ENCODE measurements at regions not wholly inside any gene's neighbourhood (a gene's known extent, or its start where the extent isn't known, plus 50 kb on each side); places are given as distances from the start of the nearest gene placed in this dataset.
"Not testable (repeated sequence)": the region's sequence is repeated elsewhere in the genome, so short reads cannot be mapped to it uniquely, and the experiment has no call there.

DNA sequence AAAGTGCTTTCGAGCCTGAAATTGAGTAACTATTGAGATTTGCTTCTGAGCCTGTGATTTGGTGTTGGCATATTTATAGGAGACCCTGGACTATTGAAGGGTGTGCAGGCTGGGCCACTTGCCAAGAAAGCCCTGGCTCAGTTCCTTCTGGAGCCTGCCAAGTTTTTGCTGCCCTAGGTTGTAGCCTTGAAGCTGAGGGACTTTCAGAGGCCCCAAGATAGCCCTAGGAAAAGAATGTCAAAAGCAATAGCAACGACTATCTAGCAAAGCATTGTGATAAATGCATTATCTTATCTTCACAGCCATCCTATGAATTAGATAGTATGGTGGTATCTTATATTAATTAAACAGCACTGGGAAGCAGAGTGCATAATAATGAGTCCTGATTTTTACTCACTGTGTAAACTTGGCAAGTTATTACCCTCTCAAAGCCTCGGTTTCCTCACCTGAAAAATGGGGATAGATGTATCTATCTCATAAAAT is 473.7 kb upstream of the PODXL start:
- no peak for DNase-seq (ENCODE audit: low read depth in 2 of 2)

DNA sequence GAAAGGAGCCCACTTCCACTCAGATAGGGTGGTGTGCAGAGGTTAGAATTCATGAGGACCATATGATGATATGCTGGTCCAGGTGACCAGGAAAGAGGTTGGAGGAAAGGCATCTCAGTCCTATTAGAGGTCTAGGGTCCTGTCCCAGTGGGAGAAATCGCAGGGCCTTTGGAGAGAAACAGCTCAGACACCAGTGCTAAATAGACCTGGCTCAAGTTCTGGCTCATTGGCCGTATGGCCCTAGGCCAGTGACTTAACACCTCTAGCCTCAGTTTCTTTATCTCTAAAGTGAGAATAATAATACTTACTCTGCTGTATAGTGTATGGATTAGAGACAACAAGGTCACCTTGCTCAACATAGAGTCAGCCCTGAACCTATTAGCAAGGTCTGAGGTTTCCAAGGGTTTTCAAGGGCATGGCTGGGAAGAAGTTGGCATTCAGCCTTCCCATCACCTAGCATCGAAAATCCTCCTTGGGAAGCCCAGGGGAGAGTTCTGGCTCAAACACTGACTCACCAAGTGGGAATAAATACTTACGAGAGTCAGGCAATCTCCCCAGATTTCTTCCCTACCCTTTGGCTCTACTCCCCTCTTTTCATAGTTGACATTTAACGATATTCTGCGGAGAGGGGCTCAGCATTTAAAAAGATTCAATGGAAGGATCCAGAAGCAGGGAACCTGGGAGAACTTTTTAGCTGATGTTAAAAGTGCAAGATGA is 473.1 kb upstream of the PODXL start:
- DNase-seq (ENCODE audit: low read depth in 2 of 2) = no peak

DNA sequence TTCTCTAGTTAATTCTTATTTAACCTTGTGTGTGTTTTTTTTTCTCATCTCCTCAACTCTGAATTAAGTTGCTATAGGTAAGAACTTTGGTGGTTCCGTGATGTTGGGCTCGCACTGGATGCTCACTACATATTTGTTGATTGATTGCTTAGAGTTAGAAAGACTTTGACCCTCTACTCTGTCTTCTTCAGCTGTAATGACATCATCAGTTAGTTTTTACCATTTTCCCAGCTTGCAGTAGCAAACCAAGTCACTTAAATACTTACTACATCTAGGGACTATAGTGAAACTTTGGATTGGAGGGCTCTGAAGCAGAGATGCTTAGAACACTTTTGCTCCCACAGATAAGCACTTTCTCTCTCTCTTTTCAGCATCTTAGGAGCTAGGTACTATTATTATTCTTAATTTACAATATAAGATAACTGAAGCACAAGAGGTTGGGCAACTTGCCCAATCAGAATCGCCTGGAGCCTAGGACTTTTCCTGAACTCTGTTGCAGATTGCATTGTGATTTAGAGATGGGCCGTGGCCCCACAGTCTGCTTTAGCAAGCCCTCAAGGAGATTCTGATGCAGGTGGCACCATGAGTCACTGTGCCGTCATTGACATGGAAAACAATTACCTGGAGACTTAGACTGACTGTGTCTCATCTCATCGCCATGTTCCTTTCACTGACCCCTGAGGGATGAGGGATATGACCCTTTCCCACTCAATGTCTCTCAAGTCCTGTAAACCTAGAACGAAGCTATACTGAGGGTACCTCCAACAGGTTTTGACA is 471.9 kb upstream of the PODXL start:
- DNase-seq (ENCODE audit: low read depth in 2 of 2) = no peak

DNA sequence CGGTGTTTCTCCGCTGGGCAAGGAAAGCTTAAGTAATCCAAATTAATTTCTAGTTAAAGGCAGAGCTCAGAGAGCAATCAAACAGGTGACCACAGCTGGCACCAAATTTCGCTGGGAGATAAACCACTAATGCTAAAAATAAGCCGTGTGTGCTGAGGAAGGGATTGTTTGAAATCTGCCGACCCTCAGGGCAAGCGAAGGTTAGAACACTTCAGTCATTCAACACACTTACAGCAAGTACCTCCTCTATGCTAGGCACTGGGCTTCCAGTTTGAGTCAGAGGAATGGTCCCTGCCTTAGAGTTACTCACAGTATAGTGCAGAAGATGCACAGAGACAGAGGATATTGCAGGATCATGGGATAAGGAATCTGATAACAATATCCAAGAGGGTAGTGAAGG is 467.9 kb upstream of the PODXL start:
- DNase-seq (ENCODE audit: low read depth in 2 of 2) = no peak

DNA sequence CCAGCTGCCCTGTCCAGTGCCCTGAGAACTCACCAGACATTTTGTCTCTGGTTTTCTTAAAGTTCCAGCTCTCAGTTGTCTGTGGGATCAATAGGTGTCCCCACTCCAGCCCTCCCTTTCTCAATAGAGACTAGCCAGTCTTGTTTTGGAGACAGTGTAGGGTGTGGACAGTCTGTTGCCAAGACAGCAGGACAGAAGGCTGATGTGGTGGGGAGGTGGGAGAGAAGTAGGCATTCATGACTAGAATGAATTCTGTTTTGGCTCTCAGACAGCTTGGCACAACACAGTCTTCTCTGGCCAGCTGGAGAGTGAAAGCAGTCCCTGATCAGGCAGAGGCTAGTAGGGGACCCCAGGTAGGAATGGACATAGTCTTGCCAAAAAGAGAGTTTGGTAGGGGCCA is 467.0 kb upstream of the PODXL start:
- DNase-seq (ENCODE audit: low read depth in 2 of 2) = no peak

DNA sequence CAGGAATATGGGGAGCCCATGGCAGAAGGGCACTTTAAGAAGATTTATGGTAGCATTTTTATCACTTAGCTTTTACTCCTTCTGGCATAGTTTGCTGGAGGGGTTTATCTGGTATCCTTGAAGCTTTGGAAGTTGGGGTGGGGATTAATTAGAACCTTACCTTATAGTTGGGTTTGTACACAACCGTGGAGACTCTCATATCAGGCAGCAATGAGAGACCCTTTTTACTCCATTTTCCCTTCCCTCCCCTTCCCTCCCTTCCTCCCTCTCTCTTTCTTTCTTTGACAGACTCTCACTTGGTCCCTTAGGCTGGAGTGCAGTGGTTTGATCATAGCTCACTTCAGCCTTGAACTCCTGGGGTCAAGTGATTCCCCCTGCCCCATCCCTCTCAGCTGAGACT is 465.8 kb upstream of the PODXL start:
- DNase-seq (ENCODE audit: low read depth in 2 of 2) = no peak

DNA sequence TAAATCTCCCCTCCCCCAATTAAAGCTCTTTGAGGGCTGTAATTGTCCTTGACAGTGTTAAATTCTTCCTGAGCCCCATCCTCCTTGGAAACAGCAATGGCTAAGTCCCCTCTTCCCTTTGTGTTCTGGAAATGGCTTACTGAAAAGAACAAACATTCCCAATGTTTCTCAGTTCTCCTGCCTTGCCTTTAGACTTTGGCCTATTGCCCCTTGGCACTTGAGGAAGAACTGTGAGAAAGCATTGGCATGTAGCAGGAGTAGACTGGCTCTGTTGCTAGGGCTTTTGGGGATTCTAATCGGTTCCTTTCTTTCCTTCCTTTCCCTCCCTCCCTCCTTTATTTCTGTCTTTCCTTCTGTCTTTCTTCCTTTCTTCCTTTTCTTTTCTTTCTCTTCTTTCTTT is 463.3 kb upstream of the PODXL start:
- no peak for DNase-seq (ENCODE audit: low read depth in 2 of 2)

DNA sequence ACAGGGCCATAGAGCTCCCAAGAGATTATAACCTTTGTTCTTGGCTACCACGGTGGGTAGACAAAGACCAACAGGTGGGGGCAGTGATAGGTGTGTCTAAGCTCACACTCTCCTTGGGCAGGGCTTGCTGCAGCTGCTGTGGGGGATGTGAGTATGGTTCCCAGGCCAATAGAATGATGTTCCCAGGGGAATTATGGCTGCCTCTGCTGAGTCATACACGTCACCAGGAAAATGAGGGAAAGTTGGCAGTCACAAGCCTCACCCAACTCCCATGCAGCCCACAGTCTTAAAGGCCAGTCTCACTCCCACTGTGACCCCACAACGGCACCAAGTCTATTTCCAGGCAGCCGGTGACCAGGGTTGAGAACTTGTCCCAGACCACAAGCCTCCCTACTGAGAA is 453.4 kb upstream of the PODXL start:
- DNase-seq (ENCODE audit: low read depth in 2 of 2) = no peak

DNA sequence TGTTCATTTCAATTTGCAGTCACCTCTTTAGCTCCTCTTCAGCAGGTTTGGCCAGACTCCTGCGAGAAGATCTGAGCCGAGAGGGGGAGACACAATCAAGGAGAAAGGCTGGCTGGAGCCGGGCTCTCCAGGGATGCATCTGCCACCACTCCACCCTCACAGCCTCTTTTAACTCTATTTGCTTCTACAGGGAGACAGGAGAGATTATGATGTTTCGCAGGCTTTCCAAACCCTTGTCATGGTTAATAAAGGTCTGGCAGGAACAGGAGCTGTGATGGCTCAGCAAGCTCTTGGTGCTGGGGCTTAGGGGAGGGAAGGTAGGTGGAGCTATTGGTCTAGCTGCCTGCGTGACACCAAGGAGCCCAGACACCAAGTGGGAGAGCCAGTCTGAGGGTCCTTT is 448.1 kb upstream of the PODXL start:
- no peak for DNase-seq (ENCODE audit: low read depth in 2 of 2)

DNA sequence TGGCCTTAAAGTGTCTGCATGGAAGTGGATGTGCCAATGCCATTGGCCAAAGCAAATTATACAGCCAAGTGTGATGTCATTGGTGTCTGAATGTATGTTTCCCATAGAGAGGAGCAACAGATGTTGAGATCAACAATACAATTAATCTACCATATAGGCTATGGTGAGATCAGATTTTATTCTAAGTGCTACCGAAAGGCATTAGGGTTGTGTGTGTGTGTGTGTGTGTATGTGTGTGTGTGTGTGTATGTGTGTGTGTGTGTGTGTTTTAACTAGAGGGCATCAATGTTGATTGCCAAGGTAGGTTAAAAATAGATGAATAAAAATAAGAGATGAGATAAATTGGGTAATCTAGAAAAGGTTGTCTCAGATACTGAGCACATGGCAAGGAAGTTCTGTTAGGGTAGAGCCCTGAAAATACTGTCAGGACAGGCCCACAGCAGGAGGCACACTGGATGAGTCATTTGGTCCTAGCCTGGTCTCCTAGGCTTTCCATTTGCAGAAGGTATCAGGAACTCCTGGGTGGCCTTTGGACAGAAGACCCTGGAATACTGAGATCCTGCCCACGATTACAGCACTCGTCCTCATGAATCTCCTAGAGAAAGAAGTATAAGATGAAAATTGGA is 446.0 kb upstream of the PODXL start:
- DNase-seq (ENCODE audit: low read depth in 2 of 2) = no peak

DNA sequence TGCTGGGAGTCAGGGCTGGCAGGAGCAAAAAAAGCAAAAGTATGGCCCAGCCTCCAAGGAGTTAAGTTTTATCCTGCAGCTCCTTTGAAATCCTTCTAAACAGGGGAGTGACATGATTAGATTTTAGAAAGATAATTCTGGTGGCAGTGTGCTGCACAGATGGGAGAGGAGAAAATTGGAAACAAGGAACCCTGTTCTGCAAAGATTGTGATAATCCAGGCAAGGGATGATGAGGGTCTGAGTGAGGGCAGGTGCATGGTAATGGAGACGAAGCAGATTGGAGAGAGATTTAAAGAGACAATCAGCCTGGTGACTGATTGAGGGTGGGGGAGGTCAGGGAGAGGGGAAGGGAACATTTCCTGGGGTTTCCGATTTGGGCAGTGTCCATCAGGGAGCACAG is 444.7 kb upstream of the PODXL start:
- DNase-seq (ENCODE audit: low read depth in 2 of 2) = no peak

DNA sequence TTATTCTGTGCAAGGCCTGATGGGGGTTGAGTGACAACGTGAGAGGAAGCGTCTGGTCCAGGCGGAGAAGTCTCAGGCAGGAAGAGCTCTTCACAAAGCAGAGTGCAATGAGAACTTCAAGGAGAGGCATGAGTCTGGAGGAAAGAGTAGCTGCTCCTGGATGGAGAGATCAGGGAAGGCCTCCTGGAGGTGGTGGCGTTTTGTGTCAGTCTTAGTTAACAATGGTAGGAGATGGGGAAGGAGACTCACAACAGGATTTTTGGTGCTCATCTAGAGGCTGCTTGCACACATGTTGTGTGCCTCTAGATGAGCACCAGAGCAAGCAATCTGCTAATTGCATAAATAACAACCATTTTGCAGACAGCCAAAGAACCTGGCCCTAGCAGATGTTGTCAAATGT is 442.8 kb upstream of the PODXL start:
- no peak for DNase-seq (ENCODE audit: low read depth in 2 of 2)

DNA sequence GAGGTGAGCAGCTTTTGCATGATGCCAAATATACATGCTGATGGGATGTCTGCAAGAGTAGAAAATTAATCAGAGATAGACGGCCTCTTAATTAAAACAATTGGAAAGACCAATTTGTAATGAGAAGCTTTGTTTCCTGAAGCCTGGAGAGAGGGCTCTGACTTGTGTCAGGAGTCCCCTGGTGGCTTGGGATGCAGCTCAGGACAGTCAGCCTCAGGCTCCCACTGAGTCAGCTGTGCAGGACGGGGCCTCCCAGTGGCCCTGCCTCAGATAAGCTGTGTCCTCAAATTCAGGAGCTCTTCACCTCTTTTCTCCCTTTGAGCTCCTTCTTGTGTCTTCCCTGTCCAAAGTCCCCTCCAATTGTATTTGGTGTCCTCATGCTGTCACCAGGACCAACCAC is 438.9 kb upstream of the PODXL start:
- DNase-seq (ENCODE audit: low read depth in 2 of 2) = no peak

DNA sequence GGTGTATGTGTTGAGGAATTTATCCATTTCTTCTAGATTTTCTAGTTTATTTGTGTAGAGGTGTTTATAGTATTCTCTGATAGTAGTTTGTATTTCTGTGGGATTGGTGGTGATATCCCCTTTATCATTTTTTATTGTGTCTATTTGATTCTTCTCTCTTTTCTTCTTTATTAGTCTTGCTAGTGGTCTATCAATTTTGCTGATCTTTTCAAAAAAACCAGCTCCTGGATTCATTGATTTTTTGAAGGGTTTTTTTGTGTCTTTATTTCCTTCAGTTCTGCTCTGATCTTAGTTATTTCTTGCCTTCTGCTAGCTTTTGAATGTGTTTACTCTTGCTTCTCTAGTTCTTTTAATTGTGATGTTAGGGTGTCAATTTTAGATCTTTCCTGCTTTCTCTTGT is 424.6 kb upstream of the PODXL start:
- DNase-seq (ENCODE audit: low read depth in 2 of 2) = not testable (repeated sequence)

DNA sequence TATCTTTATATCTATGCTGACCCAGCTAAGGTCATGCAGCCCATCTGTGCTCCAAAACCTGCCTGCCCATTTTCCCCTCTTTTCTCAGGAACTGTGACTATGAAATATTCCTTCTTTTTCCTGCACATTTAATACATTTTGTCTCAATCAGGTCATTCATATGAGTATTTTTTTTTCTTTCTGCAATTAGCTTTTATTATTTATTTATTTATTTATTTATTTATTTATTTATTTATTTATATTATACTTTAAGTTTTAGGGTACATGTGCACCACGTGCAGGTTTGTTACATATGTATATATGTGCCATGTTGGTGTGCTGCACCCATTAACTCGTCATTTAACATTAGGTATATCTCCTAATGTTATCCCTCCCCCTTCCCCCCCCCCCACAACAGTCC is 421.7 kb upstream of the PODXL start:
- not testable (repeated sequence) for DNase-seq (ENCODE audit: low read depth in 2 of 2)

DNA sequence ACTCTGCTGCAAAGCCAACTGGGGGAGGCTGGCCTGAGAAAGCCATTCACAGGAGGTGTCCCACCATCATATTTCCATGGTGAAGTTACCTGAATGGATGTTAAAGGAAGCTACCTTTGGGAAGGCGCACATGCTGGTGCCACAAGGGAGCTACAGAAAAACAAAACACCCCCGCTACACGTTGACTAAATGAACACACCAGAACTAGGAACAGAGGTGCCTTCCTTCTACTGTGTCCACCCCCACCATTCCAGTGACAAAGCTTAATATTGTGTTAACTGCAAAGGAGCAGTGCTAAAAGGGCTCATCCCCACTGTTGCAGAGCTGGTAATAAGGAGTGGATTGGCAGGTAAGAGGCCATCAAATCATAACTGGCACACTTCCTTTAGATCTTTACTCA is 420.0 kb upstream of the PODXL start:
- DNase-seq (ENCODE audit: low read depth in 2 of 2) = no peak

DNA sequence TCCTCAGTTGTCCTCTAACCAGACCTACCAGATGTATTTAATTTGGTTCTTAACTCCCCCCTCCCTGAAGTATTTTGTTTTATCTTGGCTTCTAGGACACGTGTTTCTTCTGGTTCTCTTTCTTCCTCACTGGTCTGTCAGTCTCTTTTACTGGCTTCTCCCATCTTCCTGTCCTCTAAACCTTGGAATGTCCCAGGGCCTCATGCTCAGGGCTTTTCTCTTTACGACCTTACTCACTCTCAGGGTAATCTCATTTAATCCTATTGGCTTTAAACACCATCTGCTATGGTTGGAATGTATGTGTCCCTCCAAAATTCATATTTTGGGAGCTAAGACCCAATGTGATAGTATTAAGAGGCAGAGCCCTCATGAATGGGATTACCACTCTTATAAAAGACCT is 418.2 kb upstream of the PODXL start:
- DNase-seq (ENCODE audit: low read depth in 2 of 2) = no peak

DNA sequence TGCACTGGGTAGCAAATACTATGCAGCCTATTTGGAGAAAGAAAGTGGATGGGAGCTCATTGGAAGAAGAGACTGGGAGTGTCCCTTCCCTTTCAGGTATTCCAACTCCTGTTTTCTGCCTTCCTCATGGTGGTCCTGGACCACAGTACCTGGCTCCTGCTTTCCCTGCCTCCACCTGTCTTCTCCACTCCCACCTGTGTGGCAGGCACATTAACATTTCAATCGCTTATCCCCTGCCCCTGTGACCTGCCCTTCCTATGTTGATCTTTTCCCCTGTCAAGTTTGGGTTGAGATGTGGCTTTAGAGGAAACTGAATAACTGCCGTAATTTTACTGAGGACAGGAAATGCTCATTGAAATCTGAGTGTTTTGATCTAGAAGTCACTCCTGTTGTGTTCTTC is 415.8 kb upstream of the PODXL start:
- no peak for DNase-seq (ENCODE audit: low read depth in 2 of 2)

DNA sequence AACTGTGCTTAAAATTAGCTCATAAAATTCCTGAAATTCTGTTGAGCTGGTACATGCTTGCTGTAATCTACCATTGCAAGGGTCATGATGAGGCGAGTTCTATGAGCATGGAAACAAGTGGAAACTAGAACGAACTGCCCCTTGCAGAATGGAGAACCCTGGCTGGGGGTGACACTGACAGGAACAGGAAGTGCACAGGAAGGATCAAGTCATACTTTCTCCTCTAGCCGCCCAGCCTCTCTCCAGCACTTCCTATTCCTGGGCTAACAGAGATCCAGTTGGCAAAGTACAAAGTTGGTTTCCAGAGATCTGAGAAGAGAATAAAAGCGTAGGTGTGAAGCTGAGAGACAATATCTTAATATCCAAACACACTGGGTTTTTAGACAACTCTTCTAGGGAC is 414.2 kb upstream of the PODXL start:
- DNase-seq (ENCODE audit: low read depth in 2 of 2) = no peak

DNA sequence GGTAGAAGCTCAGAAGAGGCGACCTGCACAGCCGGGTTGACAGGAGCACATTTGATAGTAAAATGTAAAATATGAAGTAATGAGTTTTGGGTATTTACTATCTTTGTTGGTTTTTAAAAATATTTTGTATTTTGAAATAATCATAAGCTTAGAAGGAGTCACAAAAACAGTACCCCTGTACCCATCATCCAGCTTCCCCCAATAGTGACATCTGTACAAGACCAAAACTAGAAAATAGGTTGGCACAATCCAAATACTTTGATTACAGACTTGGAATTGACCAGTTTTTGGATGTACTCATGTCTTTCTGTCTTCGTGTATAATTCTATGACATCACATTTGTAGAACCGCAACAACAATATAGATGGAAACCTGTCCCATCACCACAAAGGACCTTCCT is 413.1 kb upstream of the PODXL start:
- DNase-seq (ENCODE audit: low read depth in 2 of 2) = no peak

DNA sequence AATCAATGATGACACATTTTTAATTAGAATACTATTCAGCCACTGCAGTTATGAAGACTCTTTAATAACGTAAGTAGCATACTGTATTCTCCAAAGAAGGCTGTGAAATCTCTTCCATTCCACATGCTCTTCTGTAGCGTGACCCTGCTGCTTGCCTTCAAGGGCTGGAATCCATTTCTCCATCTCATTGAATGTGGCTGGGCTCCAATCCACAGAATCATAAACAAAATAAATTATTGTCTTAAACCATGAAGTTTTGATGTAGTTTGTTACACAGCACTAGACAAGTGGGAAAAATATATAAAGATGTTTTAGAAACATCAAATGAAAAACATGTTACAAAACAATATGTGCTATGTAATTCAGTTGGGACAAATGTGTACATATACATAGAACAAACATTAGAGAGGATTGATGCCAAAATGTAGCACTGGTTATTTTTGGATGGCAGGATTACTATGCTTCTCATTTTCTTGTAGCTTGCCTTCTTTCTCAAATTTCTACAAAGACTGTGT is 410.8 kb upstream of the PODXL start:
- DNase-seq (ENCODE audit: low read depth in 2 of 2) = no peak

DNA sequence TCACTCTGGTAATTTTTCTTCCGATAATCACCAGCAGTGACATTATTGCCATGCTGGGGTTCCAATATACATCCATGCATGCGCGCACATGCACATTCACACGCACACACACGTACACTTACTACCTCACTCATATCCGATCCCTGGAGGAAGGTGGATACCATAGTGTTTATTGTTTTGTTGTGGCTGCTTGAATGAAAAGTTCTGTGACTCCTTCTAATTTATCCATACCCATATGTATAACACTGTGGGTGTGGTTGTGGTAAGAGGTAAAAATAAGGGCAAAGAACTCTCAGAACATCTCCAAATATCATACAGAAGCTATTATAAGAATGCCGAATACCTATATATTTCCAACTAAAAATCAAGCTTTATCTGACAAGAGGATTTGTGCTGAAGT is 407.8 kb upstream of the PODXL start:
- no peak for DNase-seq (ENCODE audit: low read depth in 2 of 2)

Data from stimulated activated CD8-positive, alpha-beta memory T cell treated with anti-CD3 and anti-CD28 coated beads, Interleukin-7, amount 100 ng/mL, for 1 hour (primary cell).